ENCODE measurements at regions not wholly inside any gene's neighbourhood (a gene's known extent, or its start where the extent isn't known, plus 50 kb on each side); places are given as distances from the start of the nearest gene placed in this dataset.

DNA sequence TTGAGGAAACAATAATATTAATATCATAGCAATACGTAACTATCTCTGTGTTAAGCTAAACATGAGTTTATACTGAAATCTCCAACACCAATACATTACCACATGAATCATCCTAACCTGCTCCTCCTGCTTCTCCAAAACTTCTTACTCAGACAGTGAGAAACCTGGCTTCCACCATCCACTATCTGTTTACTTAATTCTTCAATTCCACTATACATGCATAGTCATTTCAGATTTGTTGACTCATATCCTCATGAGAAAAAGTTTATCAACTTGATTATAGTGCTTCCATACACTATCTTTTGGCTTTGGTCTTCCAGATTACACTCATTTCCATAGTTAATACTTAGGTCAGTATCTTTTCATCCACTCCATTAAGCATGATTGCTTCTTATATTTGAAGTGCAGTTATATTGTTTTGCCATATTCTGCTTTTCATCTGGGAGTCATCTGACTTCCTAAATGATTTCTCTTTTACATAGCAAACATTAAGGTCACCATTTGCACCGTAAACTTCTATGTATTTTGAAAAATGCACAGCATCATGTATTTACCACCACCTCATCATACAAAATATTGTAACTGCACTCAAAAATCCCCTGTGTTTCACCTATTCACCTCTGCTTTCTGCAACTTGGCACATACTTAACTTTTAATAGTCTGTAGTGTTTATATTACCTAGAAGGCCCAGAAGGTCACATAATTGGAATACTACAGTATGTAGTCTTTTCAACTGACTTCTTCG is 970.6 kb downstream of the DIPK2A start:
- H3K36me3 ChIP-seq (ENCODE audit: control insufficient read depth in 2 of 2, extremely low read depth in 1 of 2, insufficient read depth in 2 of 2, low read length in 2 of 2) = no peaks in the 10 kb centered on the region

DNA sequence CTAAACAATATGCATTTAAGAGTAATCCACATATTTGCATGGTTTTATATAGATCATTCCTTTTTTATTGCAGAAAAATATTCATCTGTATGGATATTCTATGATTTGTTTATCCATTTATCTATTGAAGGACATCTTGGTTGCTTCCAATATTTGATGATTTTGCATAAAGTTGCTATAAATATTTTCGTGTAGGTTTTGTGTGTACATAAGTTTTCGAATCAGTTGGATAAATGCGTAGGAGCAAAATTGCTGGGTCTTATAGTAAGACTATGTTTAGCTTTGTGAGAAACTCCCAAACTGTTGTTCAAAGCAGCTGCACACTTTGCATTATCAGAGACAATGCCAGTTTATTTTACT is 971.2 kb downstream of the DIPK2A start:
- no peaks in the 10 kb centered on the region for H3K36me3 ChIP-seq (ENCODE audit: control insufficient read depth in 2 of 2, extremely low read depth in 1 of 2, insufficient read depth in 2 of 2, low read length in 2 of 2)
- no peak for TF ChIP-seq EZH2 (IDR thresholded peaks at IDR 0.05; ENCODE audit: low read length)
- TF ChIP-seq, protein P1, sequence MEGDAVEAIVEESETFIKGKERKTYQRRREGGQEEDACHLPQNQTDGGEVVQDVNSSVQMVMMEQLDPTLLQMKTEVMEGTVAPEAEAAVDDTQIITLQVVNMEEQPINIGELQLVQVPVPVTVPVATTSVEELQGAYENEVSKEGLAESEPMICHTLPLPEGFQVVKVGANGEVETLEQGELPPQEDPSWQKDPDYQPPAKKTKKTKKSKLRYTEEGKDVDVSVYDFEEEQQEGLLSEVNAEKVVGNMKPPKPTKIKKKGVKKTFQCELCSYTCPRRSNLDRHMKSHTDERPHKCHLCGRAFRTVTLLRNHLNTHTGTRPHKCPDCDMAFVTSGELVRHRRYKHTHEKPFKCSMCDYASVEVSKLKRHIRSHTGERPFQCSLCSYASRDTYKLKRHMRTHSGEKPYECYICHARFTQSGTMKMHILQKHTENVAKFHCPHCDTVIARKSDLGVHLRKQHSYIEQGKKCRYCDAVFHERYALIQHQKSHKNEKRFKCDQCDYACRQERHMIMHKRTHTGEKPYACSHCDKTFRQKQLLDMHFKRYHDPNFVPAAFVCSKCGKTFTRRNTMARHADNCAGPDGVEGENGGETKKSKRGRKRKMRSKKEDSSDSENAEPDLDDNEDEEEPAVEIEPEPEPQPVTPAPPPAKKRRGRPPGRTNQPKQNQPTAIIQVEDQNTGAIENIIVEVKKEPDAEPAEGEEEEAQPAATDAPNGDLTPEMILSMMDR (optimal IDR thresholded peaks at IDR 0.05 in 1 of 3, IDR thresholded peaks at IDR 0.05 in 1 of 3, conservative IDR thresholded peaks at IDR 0.05 in 1 of 3; ENCODE audit: extremely low read depth in 1 of 3, insufficient read depth in 2 of 3, low read length in 3 of 3) = no peak
- no peaks in the 10 kb centered on the region for H3K79me2 ChIP-seq (ENCODE audit: control insufficient read depth, insufficient read depth, low read length)
- H3K4me1 ChIP-seq (ENCODE audit: control insufficient read depth, extremely low read depth, insufficient read depth, low read length) = peaks cover 2% of the 10 kb centered on the region
- no peak overlapping the region for H2AFZ ChIP-seq (ENCODE audit: control insufficient read depth, low read length)
- FAIRE-seq (no peak), DNase-seq (ENCODE audit: low read depth, low spot score) (no peak)
- no peaks in the 10 kb centered on the region for H4K20me1 ChIP-seq (ENCODE audit: control insufficient read depth, extremely low read depth, insufficient read depth, low read length)
- no peak overlapping the region for H3K27ac ChIP-seq (ENCODE audit: control insufficient read depth, insufficient read depth, low read length)
- no peak overlapping the region for H3K9ac ChIP-seq (ENCODE audit: control insufficient read depth, extremely low read depth, insufficient read depth, low read length)
- dilution Hi-C loops (cut with MboI; ENCODE audit: extremely low pct_ligation_motif_present, low sequenced_read_pairs) = no loop called here
- no peak overlapping the region for H3K4me2 ChIP-seq (ENCODE audit: control insufficient read depth, extremely low read depth, insufficient read depth, low read depth, low read length)
- no peaks in the 10 kb centered on the region for H3K9me3 ChIP-seq (ENCODE audit: control insufficient read depth, low read depth, low read length)
- H3K27me3 ChIP-seq (ENCODE audit: control insufficient read depth, extremely low read depth, insufficient read depth, low read length) = no peaks in the 10 kb centered on the region
- no peak overlapping the region for H3K4me3 ChIP-seq (ENCODE audit: control insufficient read depth in 2 of 3, extremely low read depth in 1 of 3, insufficient read depth in 2 of 3, low read depth in 1 of 3, low read length in 3 of 3)
- no peaks in the 10 kb centered on the region for H3K9me1 ChIP-seq (ENCODE audit: control insufficient read depth, extremely low read depth, insufficient read depth, low read length)

More for the DNA sequence above, 970.6 kb downstream of the DIPK2A start:
- no peaks in the 10 kb centered on the region for H3K27me3 ChIP-seq (ENCODE audit: control insufficient read depth, extremely low read depth, insufficient read depth, low read length)
- no peaks in the 10 kb centered on the region for H3K79me2 ChIP-seq (ENCODE audit: control insufficient read depth, insufficient read depth, low read length)
- no peak for FAIRE-seq
- no peaks in the 10 kb centered on the region for H3K9me3 ChIP-seq (ENCODE audit: control insufficient read depth, low read depth, low read length)
- no peak overlapping the region for H2AFZ ChIP-seq (ENCODE audit: control insufficient read depth, low read length)
- no peaks in the 10 kb centered on the region for H4K20me1 ChIP-seq (ENCODE audit: control insufficient read depth, extremely low read depth, insufficient read depth, low read length)
- H3K4me2 ChIP-seq (ENCODE audit: control insufficient read depth, extremely low read depth, insufficient read depth, low read depth, low read length) = no peak overlapping the region
- no peaks in the 10 kb centered on the region for H3K9me1 ChIP-seq (ENCODE audit: control insufficient read depth, extremely low read depth, insufficient read depth, low read length)
- H3K4me3 ChIP-seq (ENCODE audit: control insufficient read depth in 2 of 3, extremely low read depth in 1 of 3, insufficient read depth in 2 of 3, low read depth in 1 of 3, low read length in 3 of 3) = no peak overlapping the region
- H3K4me1 ChIP-seq (ENCODE audit: control insufficient read depth, extremely low read depth, insufficient read depth, low read length) = peaks cover 2% of the 10 kb centered on the region
- DNase-seq (ENCODE audit: low read depth, low spot score) = no peak
- dilution Hi-C loops (cut with MboI; ENCODE audit: extremely low pct_ligation_motif_present, low sequenced_read_pairs) = no loop called here
- TF ChIP-seq EZH2 (IDR thresholded peaks at IDR 0.05; ENCODE audit: low read length) = no peak
- TF ChIP-seq, protein P1 (optimal IDR thresholded peaks at IDR 0.05 in 1 of 3, IDR thresholded peaks at IDR 0.05 in 1 of 3, conservative IDR thresholded peaks at IDR 0.05 in 1 of 3; ENCODE audit: extremely low read depth in 1 of 3, insufficient read depth in 2 of 3, low read length in 3 of 3) = no peak
- no peak overlapping the region for H3K27ac ChIP-seq (ENCODE audit: control insufficient read depth, insufficient read depth, low read length)
- no peak overlapping the region for H3K9ac ChIP-seq (ENCODE audit: control insufficient read depth, extremely low read depth, insufficient read depth, low read length)
